ENCODE measurements at regions not wholly inside any gene's neighbourhood (a gene's known extent, or its start where the extent isn't known, plus 50 kb on each side); places are given as distances from the start of the nearest gene placed in this dataset.

DNA sequence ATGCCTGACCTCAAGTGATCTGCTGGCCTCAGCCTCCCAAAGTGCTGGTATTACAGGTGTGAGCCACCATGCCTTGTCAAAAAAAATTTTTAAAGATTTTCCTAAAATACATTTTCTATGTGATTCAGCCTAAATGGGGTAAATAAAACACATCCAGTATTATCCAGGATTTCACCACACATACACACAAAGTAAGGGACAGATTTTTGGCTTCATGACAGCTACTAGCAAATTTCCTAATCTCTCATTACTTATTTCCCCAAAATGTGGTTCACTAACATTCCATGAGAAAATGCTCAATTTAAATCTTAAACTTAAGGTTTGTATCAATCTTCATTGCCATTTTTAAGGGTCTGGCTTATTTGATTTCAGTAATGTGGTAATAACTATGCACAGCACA, 348.5 kb upstream of the INTU start:
- H3K4me3 ChIP-seq (ENCODE audit: insufficient read length, low read depth) = no peak overlapping the region
- DNase-seq (ENCODE audit: low read depth, low spot score) = no peak

DNA sequence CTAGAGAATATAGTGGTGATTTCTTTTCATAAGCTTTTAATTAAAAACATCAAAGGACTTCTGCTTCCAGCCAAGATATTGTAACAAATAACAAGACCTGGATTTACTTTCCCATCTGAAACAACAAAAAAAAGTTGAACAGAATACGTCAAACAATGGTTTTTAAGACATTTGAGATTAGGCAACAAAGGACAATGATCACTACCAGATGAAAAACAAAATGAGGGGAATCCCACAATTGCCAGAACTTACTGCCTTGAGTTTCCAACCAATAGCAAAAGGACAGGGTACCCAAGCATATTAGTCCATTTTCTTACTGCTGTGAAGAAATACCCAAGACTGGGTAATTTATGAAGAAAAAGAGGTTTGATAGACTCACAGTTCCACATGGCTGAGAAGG, 341.4 kb upstream of the INTU start:
- no peak overlapping the region for H3K4me3 ChIP-seq (ENCODE audit: insufficient read length, low read depth)
- H3K9me3 ChIP-seq (ENCODE audit: insufficient read depth, low read length) = peaks cover 23% of the 10 kb centered on the region

More for the DNA sequence above, 348.5 kb upstream of the INTU start:
- H3K9ac ChIP-seq (ENCODE audit: insufficient read length, low read depth) = no peak overlapping the region
- no peaks in the 10 kb centered on the region for H3K4me1 ChIP-seq (ENCODE audit: insufficient read depth, insufficient read length)
- no peak for TF ChIP-seq ZNF274 (IDR thresholded peaks at IDR 0.05; ENCODE audit: low read depth, low read length)
- no peak for TF ChIP-seq YY1 (IDR thresholded peaks at IDR 0.05; ENCODE audit: insufficient read depth, insufficient read length)
- no peak for TF ChIP-seq SUZ12 (IDR thresholded peaks at IDR 0.05; ENCODE audit: extremely low read depth, insufficient read depth, insufficient read length)
- H3K36me3 ChIP-seq (ENCODE audit: insufficient read depth, insufficient read length, low read length) = no peaks in the 10 kb centered on the region
- no peaks in the 10 kb centered on the region for H3K27me3 ChIP-seq (ENCODE audit: insufficient read depth, insufficient read length)
- no peaks in the 10 kb centered on the region for H3K9me3 ChIP-seq (ENCODE audit: insufficient read depth, low read length)

DNA sequence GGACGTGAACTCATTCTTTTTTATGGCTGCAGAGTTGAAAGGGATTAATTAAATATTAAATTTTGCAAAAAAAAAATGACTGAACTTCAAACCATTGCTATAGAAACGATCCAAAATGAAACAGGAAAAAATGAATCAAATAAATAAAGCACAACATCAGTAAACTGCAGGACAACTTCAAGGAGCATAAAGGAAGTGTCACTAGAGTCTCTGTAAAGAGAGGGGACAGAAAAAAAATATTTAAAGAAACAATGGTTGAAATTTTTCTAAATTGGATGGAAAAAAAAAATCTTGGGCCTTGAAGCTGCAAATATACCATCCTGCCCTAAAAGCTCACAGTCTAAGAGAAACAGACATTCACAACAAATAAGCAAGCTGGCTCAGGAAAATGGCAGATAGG, 339.3 kb upstream of the INTU start:
- H3K9ac ChIP-seq (ENCODE audit: insufficient read length, low read depth) = no peak overlapping the region
- no peaks in the 10 kb centered on the region for H3K4me1 ChIP-seq (ENCODE audit: insufficient read depth, insufficient read length)
- no peak for DNase-seq (ENCODE audit: low read depth, low spot score)
- no peak for TF ChIP-seq YY1 (IDR thresholded peaks at IDR 0.05; ENCODE audit: insufficient read depth, insufficient read length)
- TF ChIP-seq ZNF274 (IDR thresholded peaks at IDR 0.05; ENCODE audit: low read depth, low read length) = no peak
- no peak for TF ChIP-seq SUZ12 (IDR thresholded peaks at IDR 0.05; ENCODE audit: extremely low read depth, insufficient read depth, insufficient read length)
- H3K4me3 ChIP-seq (ENCODE audit: insufficient read length, low read depth) = no peak overlapping the region
- H3K27me3 ChIP-seq (ENCODE audit: insufficient read depth, insufficient read length) = no peaks in the 10 kb centered on the region
- peaks cover 30% of the 10 kb centered on the region for H3K9me3 ChIP-seq (ENCODE audit: insufficient read depth, low read length)
- no peaks in the 10 kb centered on the region for H3K36me3 ChIP-seq (ENCODE audit: insufficient read depth, insufficient read length, low read length)

More for the DNA sequence above, 341.4 kb upstream of the INTU start:
- no peak for DNase-seq (ENCODE audit: low read depth, low spot score)
- TF ChIP-seq SUZ12 (IDR thresholded peaks at IDR 0.05; ENCODE audit: extremely low read depth, insufficient read depth, insufficient read length) (no peak), ZNF274 (IDR thresholded peaks at IDR 0.05; ENCODE audit: low read depth, low read length) (no peak), YY1 (IDR thresholded peaks at IDR 0.05; ENCODE audit: insufficient read depth, insufficient read length) (no peak)
- H3K9ac ChIP-seq (ENCODE audit: insufficient read length, low read depth) = no peak overlapping the region
- H3K36me3 ChIP-seq (ENCODE audit: insufficient read depth, insufficient read length, low read length) = no peaks in the 10 kb centered on the region
- no peaks in the 10 kb centered on the region for H3K4me1 ChIP-seq (ENCODE audit: insufficient read depth, insufficient read length)
- H3K27me3 ChIP-seq (ENCODE audit: insufficient read depth, insufficient read length) = no peaks in the 10 kb centered on the region

DNA sequence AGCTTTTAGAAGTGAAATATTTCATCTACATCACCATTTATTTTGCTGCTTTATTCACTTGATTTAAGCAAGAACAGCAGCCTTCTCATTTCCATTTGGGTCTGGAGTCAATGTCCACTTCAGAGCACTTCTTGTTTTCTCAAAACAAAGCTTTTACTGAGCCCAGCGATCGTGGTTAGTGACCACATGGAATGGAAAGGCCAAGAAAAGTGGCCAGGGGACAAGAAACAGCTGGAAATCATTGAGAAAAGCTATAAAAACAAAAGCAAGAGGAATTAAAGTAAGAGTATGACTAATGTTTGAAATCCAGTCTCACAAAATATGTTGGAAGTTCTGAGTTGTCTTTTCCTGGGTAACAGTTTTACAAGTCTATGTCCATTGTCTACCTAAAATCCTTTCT, 328.4 kb upstream of the INTU start:
- Histone ChIP-seq H3K9ac (ENCODE audit: insufficient read length, low read depth) (no peak overlapping the region), H3K36me3 (ENCODE audit: insufficient read depth, insufficient read length, low read length) (no peaks in the 10 kb centered on the region), H3K4me3 (ENCODE audit: insufficient read length, low read depth) (no peak overlapping the region), H3K4me1 (ENCODE audit: insufficient read depth, insufficient read length) (no peaks in the 10 kb centered on the region), H3K27me3 (ENCODE audit: insufficient read depth, insufficient read length) (no peaks in the 10 kb centered on the region), H3K9me3 (ENCODE audit: insufficient read depth, low read length) (no peaks in the 10 kb centered on the region)
- TF ChIP-seq SUZ12 (IDR thresholded peaks at IDR 0.05; ENCODE audit: extremely low read depth, insufficient read depth, insufficient read length) (no peak), YY1 (IDR thresholded peaks at IDR 0.05; ENCODE audit: insufficient read depth, insufficient read length) (no peak), ZNF274 (IDR thresholded peaks at IDR 0.05; ENCODE audit: low read depth, low read length) (no peak)
- no peak for DNase-seq (ENCODE audit: low read depth, low spot score)

DNA sequence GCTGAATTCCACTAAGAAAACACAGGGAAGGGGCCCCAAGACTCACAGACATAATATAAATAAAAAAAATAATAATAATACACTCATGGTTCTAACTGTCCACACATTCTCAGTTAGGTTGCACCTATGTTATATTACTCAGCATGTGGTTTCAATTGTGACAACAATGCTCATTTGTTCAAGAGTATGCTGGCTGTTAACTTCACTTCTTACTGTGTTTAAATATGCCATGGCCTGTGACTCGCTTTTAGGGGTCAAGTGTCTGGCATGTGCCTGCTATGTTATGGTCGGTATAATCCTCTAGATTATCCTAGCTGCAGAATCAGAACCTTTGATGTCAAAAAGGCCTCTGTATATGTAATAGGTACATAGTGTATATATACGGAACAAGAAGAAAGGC, 324.8 kb upstream of the INTU start:
- no peaks in the 10 kb centered on the region for H3K27me3 ChIP-seq (ENCODE audit: insufficient read depth, insufficient read length)
- H3K4me3 ChIP-seq (ENCODE audit: insufficient read length, low read depth) = no peak overlapping the region
- no peaks in the 10 kb centered on the region for H3K4me1 ChIP-seq (ENCODE audit: insufficient read depth, insufficient read length)
- no peaks in the 10 kb centered on the region for H3K9me3 ChIP-seq (ENCODE audit: insufficient read depth, low read length)
- TF ChIP-seq ZNF274 (IDR thresholded peaks at IDR 0.05; ENCODE audit: low read depth, low read length) (no peak), YY1 (IDR thresholded peaks at IDR 0.05; ENCODE audit: insufficient read depth, insufficient read length) (no peak), SUZ12 (IDR thresholded peaks at IDR 0.05; ENCODE audit: extremely low read depth, insufficient read depth, insufficient read length) (no peak)
- H3K36me3 ChIP-seq (ENCODE audit: insufficient read depth, insufficient read length, low read length) = no peaks in the 10 kb centered on the region
- no peak overlapping the region for H3K9ac ChIP-seq (ENCODE audit: insufficient read length, low read depth)
- DNase-seq (ENCODE audit: low read depth, low spot score) = no peak

DNA sequence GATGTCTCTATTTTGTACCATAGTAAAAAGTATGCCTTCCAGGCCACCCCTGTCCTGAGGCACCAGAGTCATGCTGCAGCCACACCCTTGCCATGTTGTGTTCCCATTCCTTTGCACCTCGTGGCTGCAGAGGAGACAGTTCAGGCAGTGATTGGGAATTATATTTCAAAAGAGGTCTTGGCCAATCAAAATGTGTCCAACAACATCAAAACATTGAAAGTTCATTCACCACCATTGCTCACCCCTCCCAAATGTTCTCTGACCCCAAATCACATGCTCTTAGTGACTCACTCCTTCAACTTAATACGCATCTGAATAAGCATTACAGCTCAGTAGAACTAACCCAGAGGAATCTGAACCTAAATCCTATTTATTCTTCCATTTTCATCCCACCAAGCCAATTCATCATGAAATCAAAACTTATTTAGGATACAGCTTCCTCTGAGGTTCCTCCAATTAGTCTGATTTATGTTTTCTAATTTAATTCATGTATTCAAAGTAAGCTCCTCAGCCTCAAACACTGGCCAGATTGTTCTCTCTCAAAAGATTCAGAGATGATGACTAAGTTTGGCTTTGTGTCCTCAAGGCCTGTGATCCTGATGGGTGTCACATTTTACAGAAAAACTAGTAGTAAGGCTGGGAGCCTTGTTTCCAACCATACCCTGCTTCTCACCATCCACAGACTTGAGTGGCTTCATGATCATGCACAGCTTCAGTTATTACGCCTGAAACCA, 323.2 kb upstream of the INTU start:
- Histone ChIP-seq H3K36me3 (ENCODE audit: insufficient read depth, insufficient read length, low read length) (no peaks in the 10 kb centered on the region), H3K27me3 (ENCODE audit: insufficient read depth, insufficient read length) (no peaks in the 10 kb centered on the region), H3K9ac (ENCODE audit: insufficient read length, low read depth) (no peak overlapping the region), H3K4me1 (ENCODE audit: insufficient read depth, insufficient read length) (no peaks in the 10 kb centered on the region), H3K9me3 (ENCODE audit: insufficient read depth, low read length) (0 out of 2 replicates have a peak, but pooled peaks cover 3% of the 10 kb centered on the region), H3K4me3 (ENCODE audit: insufficient read length, low read depth) (no peak overlapping the region)
- no peak for DNase-seq (ENCODE audit: low read depth, low spot score)
- no peak for TF ChIP-seq YY1 (IDR thresholded peaks at IDR 0.05; ENCODE audit: insufficient read depth, insufficient read length)
- no peak for TF ChIP-seq ZNF274 (IDR thresholded peaks at IDR 0.05; ENCODE audit: low read depth, low read length)

DNA sequence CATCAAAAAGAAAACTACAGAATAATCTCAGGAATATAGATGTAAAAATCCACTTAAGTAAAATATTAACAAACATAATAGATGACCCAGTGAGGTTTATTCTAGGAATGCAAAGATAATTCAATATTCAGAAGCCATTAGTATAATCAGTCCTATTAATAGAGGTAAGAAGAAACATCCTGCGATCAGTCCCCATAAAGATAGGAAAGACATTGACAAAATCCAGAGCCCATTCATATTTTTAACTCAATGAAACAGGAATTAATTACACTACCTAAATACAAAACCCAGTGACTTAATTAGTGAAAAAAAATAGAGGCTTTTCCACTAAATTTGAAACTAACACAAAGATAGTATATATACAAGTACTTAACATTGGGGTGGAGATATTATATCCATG, 321.4 kb upstream of the INTU start:
- Histone ChIP-seq H3K4me3 (ENCODE audit: insufficient read length, low read depth) (no peak overlapping the region), H3K4me1 (ENCODE audit: insufficient read depth, insufficient read length) (no peaks in the 10 kb centered on the region), H3K9ac (ENCODE audit: insufficient read length, low read depth) (no peak overlapping the region), H3K36me3 (ENCODE audit: insufficient read depth, insufficient read length, low read length) (no peaks in the 10 kb centered on the region), H3K9me3 (ENCODE audit: insufficient read depth, low read length) (0 out of 2 replicates have a peak, but pooled peaks cover 3% of the 10 kb centered on the region), H3K27me3 (ENCODE audit: insufficient read depth, insufficient read length) (no peaks in the 10 kb centered on the region)
- TF ChIP-seq ZNF274 (IDR thresholded peaks at IDR 0.05; ENCODE audit: low read depth, low read length) (no peak), SUZ12 (IDR thresholded peaks at IDR 0.05; ENCODE audit: extremely low read depth, insufficient read depth, insufficient read length) (no peak), YY1 (IDR thresholded peaks at IDR 0.05; ENCODE audit: insufficient read depth, insufficient read length) (no peak)
- DNase-seq (ENCODE audit: low read depth, low spot score) = no peak
